HG03558 (cell line): ENCODE measurements at regions not wholly inside any gene's neighbourhood (a gene's known extent, or its start where the extent isn't known, plus 50 kb on each side); places are given as distances from the start of the nearest gene placed in this dataset.

Source experiments
- ATAC-seq: cut with Tn5 transposase; IDR thresholded peaks from one replicate; pipeline ENCODE4 v1.9.1; 2021; ENCODE audit warnings: moderate number of reproducible peaks; ENCODE audit not compliant: unreplicated experiment; ENCODE audit errors: extremely low read depth

GRCh38 chr19:27775395-27775794 is 1437.6 kb downstream of the UQCRFS1 start:
- no peak for ATAC-seq

GRCh38 chr19:27774827-27775226 is 1438.1 kb downstream of the UQCRFS1 start:
- no peak for ATAC-seq

GRCh38 chr19:27774337-27774736 is 1438.6 kb downstream of the UQCRFS1 start:
- ATAC-seq = no peak

GRCh38 chr19:27773318-27774094 is 1439.4 kb downstream of the UQCRFS1 start:
- no peak for ATAC-seq

- no peak for ATAC-seq
Measured at GRCh38 chr19:27772059-27772458, 1440.9 kb downstream of the UQCRFS1 start.

- ATAC-seq = no peak
Measured at GRCh38 chr19:27770095-27770494, 1442.9 kb downstream of the UQCRFS1 start.

GRCh38 chr19:27767234-27767633 is 1445.7 kb downstream of the UQCRFS1 start:
- ATAC-seq = no peak

- ATAC-seq = no peak
Measured at GRCh38 chr19:27765912-27766725, 1446.8 kb downstream of the UQCRFS1 start.

GRCh38 chr19:27765397-27765796 is 1447.6 kb downstream of the UQCRFS1 start:
- ATAC-seq = no peak

GRCh38 chr19:27764186-27764804 is 1448.7 kb downstream of the UQCRFS1 start:
- ATAC-seq = no peak

- no peak for ATAC-seq
Measured at GRCh38 chr19:27762933-27763332, 1450.0 kb downstream of the UQCRFS1 start.

- no peak for ATAC-seq
Measured at GRCh38 chr19:27759896-27760295, 1453.1 kb downstream of the UQCRFS1 start.

GRCh38 chr19:27758626-27759505 is 1454.1 kb downstream of the UQCRFS1 start:
- no peak for ATAC-seq

GRCh38 chr19:27754700-27755099 is 1458.3 kb downstream of the UQCRFS1 start:
- ATAC-seq = no peak

- ATAC-seq = no peak
Measured at GRCh38 chr19:27753622-27754021, 1459.3 kb downstream of the UQCRFS1 start.

- ATAC-seq = no peak
Measured at GRCh38 chr19:27752530-27753184, 1460.3 kb downstream of the UQCRFS1 start.

- no peak for ATAC-seq
Measured at GRCh38 chr19:27751044-27751391, 1461.9 kb downstream of the UQCRFS1 start.

GRCh38 chr19:27750391-27751043 is 1462.4 kb downstream of the UQCRFS1 start:
- ATAC-seq = no peak

- ATAC-seq = no peak
Measured at GRCh38 chr19:27748551-27749152, 1464.3 kb downstream of the UQCRFS1 start.
